ENCODE measurements at regions not wholly inside any gene's neighbourhood (a gene's known extent, or its start where the extent isn't known, plus 50 kb on each side); places are given as distances from the start of the nearest gene placed in this dataset.

- no peak overlapping the region for H3K4me3 Mint-ChIP-seq (ENCODE audit: unreplicated experiment)
- H3K36me3 ChIP-seq (ENCODE audit: insufficient read depth, low read length), result no peaks in the 10 kb centered on the region
- FAIRE-seq, result peak; percentile 69
Measured at GRCh38 chr6:133724726-133725125, 164.2 kb upstream of the TCF21 start.

GRCh38 chr6:133726188-133726587, 162.7 kb upstream of the TCF21 start:
- Mint-ChIP-seq H3K36me3 (ENCODE audit: low read depth, unreplicated experiment) (no peaks in the 10 kb centered on the region), H3K9me3 (ENCODE audit: unreplicated experiment) (peaks cover 11% of the 10 kb centered on the region), H3K27me3 (ENCODE audit: low read depth, unreplicated experiment) (no peaks in the 10 kb centered on the region), H3K4me1 (ENCODE audit: low read depth, unreplicated experiment) (peaks cover 8% of the 10 kb centered on the region), H3K4me3 (ENCODE audit: unreplicated experiment) (no peak overlapping the region), H3K27ac (ENCODE audit: unreplicated experiment) (no peak overlapping the region)
- Histone ChIP-seq H3K9ac (ENCODE audit: low read length) (no peak overlapping the region), H3K27ac (ENCODE audit: low read depth, low read length) (no peak overlapping the region), H2AFZ (ENCODE audit: low read depth, low read length) (no peak overlapping the region), H3K27me3 (ENCODE audit: insufficient read depth, low read length) (no peaks in the 10 kb centered on the region), H3K9me3 (ENCODE audit: insufficient read depth, low read depth, low read length) (no peaks in the 10 kb centered on the region), H3K4me2 (ENCODE audit: low read length) (no peak overlapping the region), H3K79me2 (ENCODE audit: insufficient read depth, low read length) (no peaks in the 10 kb centered on the region), H4K20me1 (ENCODE audit: insufficient read depth, low read length) (no peaks in the 10 kb centered on the region), H3K4me3 (ENCODE audit: insufficient read depth, low read depth, low read length) (no peak overlapping the region), H3K4me1 (ENCODE audit: insufficient read depth, low read length) (peaks cover 3% of the 10 kb centered on the region), H3K36me3 (ENCODE audit: insufficient read depth, low read length) (no peaks in the 10 kb centered on the region)
- TF ChIP-seq CTCF (IDR thresholded peaks at IDR 0.05; ENCODE audit: insufficient read depth, low read depth, low read length) (no peak), EZH2 (IDR thresholded peaks at IDR 0.05; ENCODE audit: insufficient read depth, low read length) (no peak)
- FAIRE-seq (no peak), DNase-seq (ENCODE audit: low read depth) (no peak)

More at GRCh38 chr6:133724726-133725125, 164.2 kb upstream of the TCF21 start:
- Mint-ChIP-seq H3K27ac (ENCODE audit: unreplicated experiment) (peak overlapping the region; percentile 81), H3K9me3 (ENCODE audit: unreplicated experiment) (peaks cover 11% of the 10 kb centered on the region), H3K27me3 (ENCODE audit: low read depth, unreplicated experiment) (no peaks in the 10 kb centered on the region), H3K36me3 (ENCODE audit: low read depth, unreplicated experiment) (no peaks in the 10 kb centered on the region), H3K4me1 (ENCODE audit: low read depth, unreplicated experiment) (peaks cover 8% of the 10 kb centered on the region)
- H3K9me3 ChIP-seq (ENCODE audit: insufficient read depth, low read depth, low read length), result no peaks in the 10 kb centered on the region
- H3K4me1 ChIP-seq (ENCODE audit: insufficient read depth, low read length), result no peaks in the 10 kb centered on the region
- no peak overlapping the region for H3K27ac ChIP-seq (ENCODE audit: low read depth, low read length)
- TF ChIP-seq EZH2 (IDR thresholded peaks at IDR 0.05; ENCODE audit: insufficient read depth, low read length) (no peak), CTCF (IDR thresholded peaks at IDR 0.05; ENCODE audit: insufficient read depth, low read depth, low read length) (no peak)
- no peak overlapping the region for H3K4me3 ChIP-seq (ENCODE audit: insufficient read depth, low read depth, low read length)
- no peak overlapping the region for H2AFZ ChIP-seq (ENCODE audit: low read depth, low read length)
- H3K27me3 ChIP-seq (ENCODE audit: insufficient read depth, low read length), result no peaks in the 10 kb centered on the region
- peak overlapping the region; percentile 25 for H3K4me2 ChIP-seq (ENCODE audit: low read length)
- H3K9ac ChIP-seq (ENCODE audit: low read length), result no peak overlapping the region
- peak; percentile 57 for DNase-seq (ENCODE audit: low read depth)
- H4K20me1 ChIP-seq (ENCODE audit: insufficient read depth, low read length), result no peaks in the 10 kb centered on the region
- no peaks in the 10 kb centered on the region for H3K79me2 ChIP-seq (ENCODE audit: insufficient read depth, low read length)

- no peak overlapping the region for H3K4me2 ChIP-seq (ENCODE audit: low read length)
- Mint-ChIP-seq H3K4me3 (ENCODE audit: unreplicated experiment) (no peak overlapping the region), H3K9me3 (ENCODE audit: unreplicated experiment) (peaks cover 12% of the 10 kb centered on the region), H3K36me3 (ENCODE audit: low read depth, unreplicated experiment) (no peaks in the 10 kb centered on the region), H3K27ac (ENCODE audit: unreplicated experiment) (no peak overlapping the region), H3K4me1 (ENCODE audit: low read depth, unreplicated experiment) (no peaks in the 10 kb centered on the region), H3K27me3 (ENCODE audit: low read depth, unreplicated experiment) (no peaks in the 10 kb centered on the region)
- H3K79me2 ChIP-seq (ENCODE audit: insufficient read depth, low read length), result no peaks in the 10 kb centered on the region
- no peak for TF ChIP-seq EZH2 (IDR thresholded peaks at IDR 0.05; ENCODE audit: insufficient read depth, low read length)
- TF ChIP-seq CTCF (IDR thresholded peaks at IDR 0.05; ENCODE audit: insufficient read depth, low read depth, low read length), result no peak
- no peaks in the 10 kb centered on the region for H3K36me3 ChIP-seq (ENCODE audit: insufficient read depth, low read length)
- H3K4me1 ChIP-seq (ENCODE audit: insufficient read depth, low read length), result peaks cover 3% of the 10 kb centered on the region
- peak; percentile 10 for DNase-seq (ENCODE audit: low read depth)
- H3K9me3 ChIP-seq (ENCODE audit: insufficient read depth, low read depth, low read length), result no peaks in the 10 kb centered on the region
- no peaks in the 10 kb centered on the region for H4K20me1 ChIP-seq (ENCODE audit: insufficient read depth, low read length)
- no peak overlapping the region for H3K9ac ChIP-seq (ENCODE audit: low read length)
- no peak overlapping the region for H3K4me3 ChIP-seq (ENCODE audit: insufficient read depth, low read depth, low read length)
- no peak overlapping the region for H3K27ac ChIP-seq (ENCODE audit: low read depth, low read length)
- no peak for FAIRE-seq
- no peak overlapping the region for H2AFZ ChIP-seq (ENCODE audit: low read depth, low read length)
- no peaks in the 10 kb centered on the region for H3K27me3 ChIP-seq (ENCODE audit: insufficient read depth, low read length)
Measured at GRCh38 chr6:133730881-133731280, 158.0 kb upstream of the TCF21 start.
